GM13977 (cell line): ENCODE measurements at regions not wholly inside any gene's neighbourhood (a gene's known extent, or its start where the extent isn't known, plus 50 kb on each side); places are given as distances from the start of the nearest gene placed in this dataset.

Source experiments
- DNase-seq: peaks from one replicate; pipeline ENCODE4 v3.0.0; 2012; ENCODE audit warnings: low spot score
- CTCF ChIP-seq: IDR thresholded peaks from 2 replicates; pipeline ENCODE4 v1.5.1; 2012; ENCODE audit warnings: mild to moderate bottlenecking, control low read depth; ENCODE audit not compliant: insufficient read depth; ENCODE audit errors: extremely low read depth, missing control alignments
- in situ Hi-C: fragments of 300-500 bp; cut with MboI; formaldehyde crosslinking; loops from one replicate; pipeline ENCODE4 v1.12.0; 2022; ENCODE audit warnings: low sequenced_read_pairs, low pct_unique_long_range_greater_than_20kb, mixed read lengths, inconsistent platforms; ENCODE audit not compliant: unreplicated experiment

DNA sequence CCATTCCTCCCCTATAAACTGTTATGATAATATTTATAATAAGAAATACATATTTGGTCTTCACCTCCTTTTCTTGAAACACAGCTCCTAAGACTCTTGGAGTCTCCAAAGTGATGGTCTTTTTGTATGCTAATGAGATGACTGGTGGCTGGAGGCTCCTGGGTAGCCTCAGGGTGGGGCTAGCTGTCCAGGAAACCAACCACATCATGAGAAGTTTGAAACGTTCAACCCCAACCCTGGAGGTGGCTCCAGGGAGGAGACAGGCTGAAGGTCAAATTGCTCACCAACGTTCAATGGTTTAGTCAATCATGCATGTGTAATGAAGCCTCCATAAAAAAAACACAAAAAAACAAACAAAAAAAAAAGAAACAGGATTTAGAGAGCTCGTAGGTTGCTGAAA lies 298.7 kb upstream of the MGAT5 start:
- no peak for TF ChIP-seq CTCF
- in situ Hi-C loops = loop anchor here (25.0 kb wide), 2 partner anchors 93 to 457 kb away; no protein-coding TSS in a partner anchor
- DNase-seq = no peak

DNA sequence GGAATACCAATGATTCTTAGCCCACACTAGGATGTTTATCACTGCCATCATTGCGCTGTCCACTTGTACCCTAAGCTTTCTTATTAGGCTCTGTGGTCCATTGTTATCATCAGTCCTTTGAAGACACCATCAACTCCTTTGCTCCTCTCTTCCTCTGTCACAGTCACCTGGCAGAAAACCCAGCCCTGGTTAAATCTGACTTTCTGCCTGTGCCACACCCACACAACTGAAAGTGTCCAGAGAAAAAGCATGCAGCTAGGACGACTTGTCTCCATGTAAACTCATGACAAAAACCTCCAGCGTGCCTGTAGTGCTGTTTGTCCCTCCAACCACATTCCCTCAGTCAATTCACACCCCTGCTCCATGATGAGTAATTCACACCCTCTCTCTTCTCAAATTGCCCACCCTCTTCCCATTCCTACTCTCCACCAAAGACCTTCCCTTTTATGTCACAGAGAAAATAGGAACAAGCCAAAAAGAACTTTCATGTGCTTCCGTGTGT lies 297.4 kb upstream of the MGAT5 start:
- no peak for TF ChIP-seq CTCF
- in situ Hi-C loops = loop anchor here (25.0 kb wide), 2 partner anchors 94 to 456 kb away; no protein-coding TSS in a partner anchor
- no peak for DNase-seq

DNA sequence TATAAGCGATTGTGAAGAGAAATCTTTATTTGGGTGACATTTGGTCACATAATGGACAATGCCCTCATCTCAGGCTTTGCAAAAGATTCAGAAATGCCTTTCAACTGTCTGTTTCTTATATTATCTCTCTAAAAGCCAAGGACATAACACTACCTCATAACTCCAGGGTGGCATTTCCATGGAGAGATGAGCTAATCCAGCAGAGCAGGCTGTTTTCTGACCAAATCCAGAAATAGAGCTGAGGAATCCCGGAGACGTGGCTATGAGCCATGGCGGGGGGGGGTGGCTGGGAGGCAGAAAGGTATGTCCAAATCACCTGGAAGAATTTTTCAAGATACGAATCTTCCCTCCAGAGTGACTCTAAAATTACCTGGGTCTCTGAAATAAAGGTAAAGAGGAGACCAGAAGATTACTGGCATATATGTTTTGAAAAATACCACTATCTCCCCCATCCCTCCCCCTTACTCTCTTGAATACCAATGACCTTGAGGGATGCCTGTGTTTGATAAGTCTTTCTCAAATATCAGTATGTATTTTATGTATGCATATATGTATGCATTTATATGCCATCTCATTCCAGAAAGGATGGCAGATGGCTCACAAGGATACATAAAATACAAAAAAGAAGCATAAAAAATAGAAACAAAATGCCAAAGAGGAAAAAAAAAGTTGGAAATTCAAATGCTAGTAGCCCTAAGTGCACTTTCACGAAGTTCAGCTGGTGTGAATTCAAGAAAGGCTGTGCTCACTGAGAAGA lies 296.0 kb upstream of the MGAT5 start:
- TF ChIP-seq CTCF = no peak
- no peak for DNase-seq
- in situ Hi-C loops = loop anchor here (25.0 kb wide), 2 partner anchors 96 to 454 kb away; no protein-coding TSS in a partner anchor

- no peak for DNase-seq
- TF ChIP-seq CTCF = no peak
- in situ Hi-C loops = loop anchor here (25.0 kb wide), 2 partner anchors 97 to 453 kb away; no protein-coding TSS in a partner anchor
These were observed 294.8 kb upstream of the MGAT5 start for GRCh38 chr2:133959066-133959465.

GRCh38 chr2:133966720-133967304 lies 287.1 kb upstream of the MGAT5 start:
- no peak for TF ChIP-seq CTCF
- in situ Hi-C loops = loop anchor here (25.0 kb wide), 2 partner anchors 105 to 445 kb away; no protein-coding TSS in a partner anchor
- DNase-seq = no peak

DNA sequence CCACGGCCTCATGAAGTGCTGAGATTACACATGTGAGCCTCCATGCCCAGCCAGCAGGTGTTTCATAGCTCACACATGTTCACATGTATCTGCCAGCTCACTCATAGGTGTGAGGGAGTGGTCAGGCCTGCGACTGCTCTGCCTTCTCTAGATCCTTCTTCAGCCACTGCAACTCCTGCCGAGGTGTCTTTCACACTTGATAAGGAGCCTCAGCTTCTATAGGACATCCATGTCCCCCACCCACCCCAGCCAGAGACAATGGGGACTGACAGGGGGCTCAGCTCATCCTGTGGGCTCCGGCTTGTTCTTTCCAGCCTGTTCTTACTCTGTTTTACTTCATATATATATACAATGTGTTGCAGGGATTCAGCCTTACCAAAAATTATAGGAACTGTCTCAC lies 286.5 kb upstream of the MGAT5 start:
- no peak for TF ChIP-seq CTCF
- in situ Hi-C loops = loop anchor here (25.0 kb wide), 2 partner anchors 105 to 445 kb away; no protein-coding TSS in a partner anchor
- DNase-seq = no peak
